Right lung (tissue), 2 donors: ENCODE measurements at regions not wholly inside any gene's neighbourhood (a gene's known extent, or its start where the extent isn't known, plus 50 kb on each side); places are given as distances from the start of the nearest gene placed in this dataset.

Experiments
- DNase-seq, 2 donors: peaks; one replicate each; pipeline ENCODE4 v3.0.0-alpha.2; 2013

DNA sequence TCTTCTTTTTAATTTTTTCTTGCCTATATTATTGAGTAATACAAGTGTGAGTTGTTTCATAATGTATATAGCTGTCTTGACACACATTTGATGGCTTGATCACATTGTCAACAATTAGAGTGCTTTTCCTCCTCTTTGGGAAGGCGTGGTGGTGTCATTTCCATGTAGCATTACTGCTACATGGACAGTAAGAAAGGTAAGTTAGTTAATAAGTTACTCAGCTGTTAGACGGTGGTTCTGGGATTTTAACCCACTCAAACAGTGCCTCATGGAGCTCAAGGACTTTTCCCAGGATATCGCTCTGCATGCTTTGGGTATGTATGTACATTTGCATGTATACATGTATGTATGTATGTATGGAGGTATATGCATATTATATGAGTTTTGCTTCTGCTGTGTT lies 94.6 kb downstream of the HAPSTR1 start:
- no peak for DNase-seq

DNA sequence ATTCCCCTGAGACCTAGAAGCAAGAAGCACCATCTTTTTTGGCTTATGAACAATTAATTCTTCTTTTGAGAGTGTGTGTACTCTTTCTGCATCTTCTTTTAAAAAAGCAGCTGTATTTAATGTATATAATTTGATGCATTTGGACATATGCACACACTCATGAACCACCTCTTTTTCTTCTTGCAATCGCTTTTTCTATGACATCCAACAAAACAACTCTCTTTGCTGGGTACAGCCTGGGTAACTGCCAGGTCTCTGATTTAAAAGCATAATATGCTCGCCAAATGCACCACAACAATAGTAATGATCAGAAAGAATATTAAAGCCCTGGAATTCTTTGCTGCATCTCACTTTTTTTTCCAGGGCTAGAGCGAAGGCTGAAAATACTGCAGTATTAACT lies 97.3 kb downstream of the HAPSTR1 start:
- DNase-seq = peak in 1 of 2 donors; percentile 13

DNA sequence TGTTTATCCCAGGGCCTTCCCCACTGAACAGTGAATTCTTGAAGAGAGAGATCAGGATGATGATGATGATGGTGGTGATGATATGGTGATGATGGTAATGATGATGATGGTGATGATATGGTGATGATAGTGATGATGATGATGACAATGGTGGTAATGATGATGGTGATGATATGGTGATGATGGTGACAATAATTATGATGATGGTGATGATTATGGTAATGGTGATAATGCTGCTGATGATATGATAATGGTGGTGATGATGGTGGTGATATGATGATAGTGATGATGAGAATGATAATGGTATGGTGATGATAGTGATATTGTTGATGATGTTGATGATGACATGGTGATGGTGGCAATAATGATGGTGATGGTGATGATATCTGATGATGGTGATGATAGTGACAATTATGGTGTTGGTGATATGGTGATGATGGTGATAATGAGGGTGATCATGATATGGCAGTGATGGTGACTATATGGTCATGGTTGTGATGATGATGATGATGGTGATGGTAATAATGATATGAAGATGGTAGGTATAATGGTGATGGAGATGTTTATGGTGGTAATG lies 99.9 kb downstream of the HAPSTR1 start:
- DNase-seq = no peak

DNA sequence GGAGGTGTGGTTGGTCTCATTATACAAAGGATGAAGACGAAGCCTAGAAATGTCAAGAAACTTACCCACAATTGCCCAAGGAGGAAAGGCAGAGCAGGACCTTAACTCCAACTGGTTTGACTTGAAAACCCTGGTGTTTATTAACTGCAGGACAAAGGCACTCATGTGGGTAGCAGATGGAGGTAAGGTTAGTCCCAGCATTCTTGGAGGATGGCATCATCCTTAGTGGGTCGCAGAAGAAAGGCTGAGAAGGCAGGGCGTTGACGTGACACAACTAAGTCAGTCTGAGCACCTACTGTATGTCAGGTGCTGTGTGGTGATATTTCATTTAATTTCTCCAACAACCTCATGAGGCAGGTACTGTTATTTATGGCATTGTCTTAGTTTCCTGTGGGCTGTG lies 101.3 kb downstream of the HAPSTR1 start:
- DNase-seq = no peak

DNA sequence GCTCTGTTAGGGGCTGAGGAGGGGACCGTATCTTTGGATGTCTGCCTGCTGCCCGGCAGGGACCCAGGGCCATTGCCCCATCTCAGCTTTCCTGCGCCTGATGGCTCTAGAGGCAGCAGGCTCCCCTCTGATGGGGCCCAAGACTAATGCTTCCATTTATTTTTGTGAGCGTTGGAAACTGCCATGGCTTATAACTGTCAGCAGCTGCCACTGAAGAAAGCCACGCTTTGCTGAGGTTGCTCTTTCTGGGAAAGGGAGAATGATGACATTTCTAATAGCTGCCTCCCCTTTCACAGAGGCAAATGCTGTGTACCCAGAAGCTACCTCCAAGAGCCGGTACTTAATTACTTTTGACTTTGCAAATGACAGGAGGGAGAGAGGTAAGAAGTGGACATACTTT lies 103.8 kb downstream of the HAPSTR1 start:
- DNase-seq = peak; percentile 49 to 64

DNA sequence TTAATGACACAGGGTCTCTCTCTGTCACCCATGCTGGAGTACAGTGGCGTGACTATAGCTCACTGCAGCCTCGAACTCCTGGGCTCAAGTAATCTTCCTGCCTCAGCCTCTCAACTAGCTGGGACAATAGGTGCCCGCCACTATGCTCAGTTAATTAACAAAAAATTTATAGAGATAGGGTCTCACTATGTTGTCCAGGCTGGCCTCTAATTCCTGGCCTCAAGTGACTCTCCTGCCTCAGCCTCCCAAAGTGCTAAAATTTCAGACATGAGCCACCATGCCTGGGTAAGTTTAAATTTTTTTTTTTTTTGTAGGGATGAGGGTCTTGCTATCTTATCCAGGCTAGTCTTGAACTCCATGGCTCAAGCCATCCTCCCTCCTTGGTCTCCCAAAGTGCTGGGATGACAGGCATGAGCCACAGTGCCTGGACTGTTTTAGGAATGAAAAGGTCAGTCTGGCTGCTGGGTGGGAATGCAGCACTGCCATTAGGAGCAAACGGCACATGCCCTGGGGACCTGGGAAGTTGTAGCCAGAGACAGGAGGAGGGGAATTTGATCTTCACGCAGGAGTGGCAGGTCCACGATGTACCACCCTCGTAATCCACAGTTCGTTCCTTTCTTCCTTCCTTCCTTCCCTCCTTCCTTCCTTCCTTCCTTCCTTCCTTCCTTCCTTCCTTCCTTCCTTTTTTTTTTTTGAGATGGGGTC lies 106.7 kb downstream of the HAPSTR1 start:
- DNase-seq = no peak

DNA sequence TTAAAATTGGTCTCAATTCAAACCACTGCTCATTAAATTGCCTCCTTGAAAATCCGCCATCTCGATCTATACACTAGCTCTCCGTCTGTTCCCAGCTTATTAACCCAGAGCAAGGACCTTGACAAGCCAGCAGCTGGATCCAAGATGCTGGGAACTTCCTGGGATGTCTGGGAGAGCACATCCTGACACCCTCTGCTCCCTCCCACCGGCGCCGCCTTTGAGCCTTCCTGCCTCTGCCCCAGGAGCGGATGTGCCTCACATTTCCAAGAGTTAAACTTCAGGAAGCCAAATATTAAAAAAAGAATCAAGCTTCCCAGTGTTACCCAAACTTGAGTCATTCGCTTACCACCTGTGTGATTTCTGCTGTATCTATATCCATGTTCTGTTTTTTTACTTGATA lies 107.9 kb downstream of the HAPSTR1 start:
- no peak for DNase-seq

DNA sequence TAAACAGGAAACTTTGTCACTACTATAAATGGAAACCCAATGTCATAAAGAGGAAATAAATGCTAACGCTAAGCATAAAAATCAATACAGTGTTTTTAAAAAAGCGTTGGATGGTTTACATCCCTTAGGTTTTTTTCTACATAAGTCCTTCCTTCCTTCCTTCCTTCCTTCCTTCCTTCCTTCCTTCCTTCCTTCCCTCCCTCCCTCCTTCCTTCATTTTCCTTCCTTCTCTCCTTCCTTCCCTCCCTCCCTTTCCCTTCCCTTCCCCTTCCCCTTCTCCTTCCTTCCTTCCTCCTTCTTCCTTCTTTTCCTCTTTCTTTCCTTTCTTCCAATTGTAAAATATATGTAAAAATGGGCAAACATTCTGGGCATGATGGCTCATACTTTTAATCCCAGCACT lies 108.3 kb downstream of the HAPSTR1 start:
- no peak for DNase-seq

DNA sequence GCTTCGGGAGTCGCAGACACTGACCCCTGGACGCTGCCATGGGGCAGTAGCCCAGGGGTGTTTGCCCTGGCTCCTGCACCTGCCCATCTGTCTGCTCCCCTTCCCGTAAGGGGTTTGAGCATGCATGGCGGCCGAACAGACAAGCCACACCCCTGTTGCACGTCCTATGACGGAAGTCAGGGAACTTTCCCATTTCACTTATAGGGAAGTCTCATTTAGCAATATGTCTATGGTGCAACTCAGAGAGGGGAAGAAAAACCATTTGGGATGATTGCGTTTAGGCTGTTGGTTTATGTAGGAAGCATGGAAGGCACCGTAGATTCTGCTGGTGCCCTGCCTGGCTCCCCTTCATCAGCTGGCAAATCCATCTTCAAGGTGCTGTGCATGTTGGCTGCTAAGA lies 112.5 kb downstream of the HAPSTR1 start:
- DNase-seq = no peak

DNA sequence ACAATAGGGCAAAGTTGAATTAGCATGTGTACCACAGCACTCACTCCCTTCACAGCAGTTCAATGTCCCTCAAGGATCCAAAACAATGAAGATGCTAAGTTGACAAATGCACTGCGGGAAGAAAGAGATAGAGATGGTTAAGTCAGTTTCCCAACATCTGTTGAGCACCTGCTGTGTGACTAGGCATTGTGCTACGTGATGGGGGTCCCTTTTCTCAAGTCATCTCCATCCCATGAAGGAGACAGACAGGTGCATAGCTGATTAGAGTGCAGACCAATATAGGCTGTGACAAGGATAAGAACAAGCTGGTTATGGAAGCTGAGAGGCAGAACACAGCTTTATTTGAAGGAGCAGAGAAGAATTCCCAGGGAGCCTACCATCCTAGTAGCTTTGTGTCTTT lies 114.2 kb downstream of the HAPSTR1 start:
- DNase-seq = no peak

DNA sequence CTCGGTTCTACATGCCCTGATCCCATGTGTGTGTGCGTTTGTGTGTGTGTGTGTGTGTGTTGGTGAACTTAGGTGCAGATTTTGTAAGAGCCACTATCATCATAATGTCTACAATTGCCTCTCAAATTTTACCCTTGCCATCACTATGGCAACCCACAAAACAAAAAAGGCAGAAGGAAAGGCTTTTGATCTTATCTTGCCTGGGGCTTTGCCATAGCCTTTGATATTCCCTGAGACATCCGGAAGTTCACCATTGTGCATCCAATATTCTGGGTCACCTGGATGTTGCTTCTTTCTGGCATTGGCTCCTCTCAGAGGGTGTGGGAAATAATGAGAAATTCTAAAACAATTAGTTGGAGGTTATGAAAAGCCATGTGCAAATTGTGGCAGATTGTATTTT lies 114.7 kb downstream of the HAPSTR1 start:
- DNase-seq = no peak

DNA sequence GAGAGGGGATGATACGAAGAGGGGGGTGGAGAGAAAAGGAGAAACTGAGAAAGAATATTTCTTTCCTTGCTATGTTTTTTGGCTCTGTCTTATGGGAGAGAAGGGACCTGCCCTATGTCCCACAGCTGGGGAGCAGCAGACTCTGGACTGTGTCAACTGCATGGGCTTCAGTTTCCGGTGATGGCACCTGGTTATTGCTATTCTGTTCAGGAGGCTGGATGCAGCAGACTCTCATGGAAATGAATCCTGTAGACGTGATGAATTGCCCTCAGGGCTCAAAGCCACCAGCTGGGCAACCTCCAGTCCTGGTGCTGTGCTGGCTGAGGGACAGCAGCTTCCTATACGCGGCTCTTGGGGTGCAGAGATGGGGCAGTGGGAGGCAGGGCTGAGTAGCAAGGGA lies 121.2 kb downstream of the HAPSTR1 start:
- DNase-seq = no peak

DNA sequence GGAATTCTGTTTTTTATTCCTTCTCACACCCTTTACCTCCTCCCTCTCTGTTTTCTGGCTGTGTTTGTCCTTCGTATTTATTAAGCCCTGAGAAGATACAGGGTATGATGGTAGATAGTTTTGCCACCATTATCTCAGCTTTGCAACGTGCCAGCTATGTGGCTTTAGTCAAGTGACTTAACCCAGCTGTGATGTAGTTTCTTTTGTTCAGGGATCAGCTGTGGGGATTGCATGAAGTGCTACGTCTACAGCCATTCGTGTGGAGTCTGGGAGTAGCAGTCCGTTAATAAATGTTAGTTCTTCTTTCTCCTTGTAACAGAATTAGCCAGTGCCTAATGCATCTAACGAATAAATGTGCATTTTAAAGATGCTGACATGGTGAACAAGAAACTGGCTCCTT lies 128.4 kb downstream of the HAPSTR1 start:
- no peak for DNase-seq

DNA sequence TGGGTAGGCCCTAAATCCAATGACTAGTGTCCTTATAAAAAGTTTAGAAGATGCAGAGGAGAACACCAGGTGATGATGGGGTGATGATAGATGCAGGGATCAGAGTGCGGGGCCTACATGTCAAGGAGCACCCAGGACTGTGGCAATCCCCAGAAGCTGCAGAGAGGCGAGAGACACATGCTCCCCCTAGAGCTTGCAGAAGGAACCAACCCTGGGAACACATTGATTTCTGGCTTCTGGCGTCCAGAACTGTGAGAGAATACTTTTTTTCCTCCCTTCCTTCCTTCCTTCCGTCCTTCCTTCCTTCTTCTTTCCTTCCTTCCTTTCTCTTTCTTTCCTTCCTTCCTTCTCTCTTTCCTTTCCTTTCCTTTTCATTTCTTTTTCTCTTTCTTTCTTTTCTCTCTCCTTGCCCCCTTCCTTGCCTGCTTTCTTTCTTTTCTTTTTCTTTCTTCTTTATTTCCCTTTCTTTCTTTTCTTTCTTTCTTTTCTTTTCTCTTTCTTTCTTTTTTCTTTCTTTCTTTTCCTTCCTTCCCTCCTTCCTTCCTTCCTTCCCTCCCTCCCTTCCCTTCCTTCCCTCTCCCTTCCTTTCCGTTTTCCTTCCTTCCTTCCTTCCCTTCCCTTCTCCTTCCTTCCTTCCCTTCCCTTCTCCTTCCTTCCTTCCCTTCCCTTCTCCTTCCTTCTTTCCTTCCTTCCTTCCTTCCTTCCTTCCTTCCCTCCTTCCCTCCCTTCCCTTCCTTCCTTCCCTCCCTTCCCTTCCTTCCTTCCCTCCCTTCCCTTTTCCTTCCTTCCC lies 134.3 kb downstream of the HAPSTR1 start:
- DNase-seq = no peak

DNA sequence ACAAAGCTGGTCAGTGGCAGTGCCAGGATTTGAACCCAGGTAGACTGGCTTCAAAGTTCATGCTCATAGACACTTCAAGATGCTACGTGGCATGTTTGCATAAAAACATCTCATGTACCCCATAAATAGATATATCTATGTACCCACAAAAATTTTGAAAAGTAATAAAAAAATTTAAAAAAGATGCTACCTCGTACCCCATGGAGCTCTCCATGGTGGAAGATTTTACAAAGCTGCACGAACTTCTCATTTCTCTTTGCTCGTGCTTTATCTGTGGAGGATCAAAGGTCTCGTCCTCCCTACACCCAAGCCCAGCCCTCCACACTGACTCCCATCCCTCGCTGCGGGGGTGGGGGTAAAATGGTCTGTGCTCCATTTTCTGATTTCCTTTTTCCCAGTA lies 135.5 kb downstream of the HAPSTR1 start:
- no peak for DNase-seq

DNA sequence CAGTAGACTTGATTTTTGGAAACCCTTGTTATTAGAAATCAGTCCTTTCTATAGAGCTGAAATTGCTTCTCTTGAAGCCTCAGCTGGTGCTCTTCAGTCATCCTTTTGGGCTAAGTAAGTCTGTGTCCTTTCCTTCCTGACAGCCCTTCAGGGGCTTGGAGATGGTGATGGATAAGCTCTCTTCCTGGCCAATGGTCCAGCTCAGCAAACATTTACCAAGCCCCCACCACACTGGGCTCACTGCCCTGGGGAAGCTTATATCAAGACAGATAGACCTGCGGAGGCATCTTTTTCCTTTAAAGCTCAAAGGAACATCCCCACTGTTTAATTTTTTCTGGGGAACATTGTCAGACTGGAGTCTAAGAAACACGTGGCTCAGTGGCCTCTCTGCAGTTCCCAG lies 139.6 kb downstream of the HAPSTR1 start:
- no peak for DNase-seq

DNA sequence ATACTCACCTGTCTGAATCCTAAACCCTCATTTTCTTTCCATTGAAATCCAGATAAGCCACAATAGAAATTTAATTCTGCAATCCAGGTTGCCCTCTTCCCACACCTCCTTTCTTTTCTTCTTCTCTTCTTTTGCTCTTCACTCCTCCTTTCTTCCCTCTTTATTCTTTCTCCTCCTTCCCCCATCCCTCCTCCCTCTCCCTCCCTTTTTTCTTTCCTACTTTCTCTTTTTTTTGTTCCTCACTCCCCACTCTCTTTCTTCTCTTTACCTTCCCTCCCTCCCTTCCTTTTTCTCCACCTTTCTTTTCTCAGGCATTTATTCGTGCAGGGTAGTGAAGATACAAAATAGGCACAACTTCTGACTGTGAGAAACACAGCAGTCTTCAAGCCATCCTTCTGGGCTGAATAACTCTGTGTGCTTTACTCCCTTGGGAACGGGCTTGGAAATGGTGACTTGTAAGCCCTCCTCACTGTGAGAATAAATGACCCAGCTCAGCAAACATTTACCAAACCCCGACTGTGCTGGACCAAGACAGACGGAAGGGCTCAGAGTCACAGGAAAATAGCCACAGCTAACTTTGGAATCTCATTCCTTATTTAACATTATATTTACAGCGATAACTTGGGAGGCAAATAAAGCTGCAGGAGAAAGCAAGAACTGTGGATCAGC lies 140.8 kb downstream of the HAPSTR1 start:
- no peak for DNase-seq

DNA sequence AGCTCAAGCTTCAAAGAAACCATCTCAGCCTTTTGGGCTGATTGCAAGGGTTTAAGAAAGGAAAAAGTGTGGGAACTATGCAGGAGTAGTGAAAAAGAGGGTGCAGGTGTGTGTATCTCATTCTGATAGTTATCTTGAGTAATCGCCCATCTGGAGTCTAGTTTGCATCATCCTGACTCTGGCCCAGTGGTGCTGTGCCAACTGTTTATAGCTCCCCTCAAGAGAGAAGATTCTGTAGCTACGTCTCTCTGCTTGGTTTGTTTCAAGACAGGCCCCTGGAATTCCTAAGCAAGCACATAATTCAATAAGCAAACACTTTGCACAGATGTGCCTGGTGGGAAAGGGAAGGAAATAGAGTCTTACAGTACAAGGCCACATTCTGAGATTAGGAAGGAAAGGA lies 144.4 kb downstream of the HAPSTR1 start:
- no peak for DNase-seq

DNA sequence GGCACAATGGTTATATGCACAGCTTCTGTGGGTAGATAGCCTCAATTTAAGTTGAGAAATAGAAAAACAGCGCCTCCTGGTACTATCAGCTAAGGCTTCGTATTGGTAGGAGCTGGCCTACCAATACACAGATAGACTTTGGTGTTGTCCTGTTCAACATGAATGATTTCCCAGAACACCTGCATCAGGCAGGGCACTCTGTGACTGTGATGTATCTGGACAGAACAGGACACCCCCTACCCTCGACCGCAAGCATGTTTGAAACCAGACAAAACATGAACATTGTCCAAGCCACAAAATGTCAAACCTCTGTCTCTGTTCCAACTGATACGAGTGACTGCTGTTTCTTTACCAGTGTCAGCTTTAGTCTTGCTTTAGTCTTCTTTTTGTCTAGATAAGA lies 144.9 kb downstream of the HAPSTR1 start:
- DNase-seq = no peak

DNA sequence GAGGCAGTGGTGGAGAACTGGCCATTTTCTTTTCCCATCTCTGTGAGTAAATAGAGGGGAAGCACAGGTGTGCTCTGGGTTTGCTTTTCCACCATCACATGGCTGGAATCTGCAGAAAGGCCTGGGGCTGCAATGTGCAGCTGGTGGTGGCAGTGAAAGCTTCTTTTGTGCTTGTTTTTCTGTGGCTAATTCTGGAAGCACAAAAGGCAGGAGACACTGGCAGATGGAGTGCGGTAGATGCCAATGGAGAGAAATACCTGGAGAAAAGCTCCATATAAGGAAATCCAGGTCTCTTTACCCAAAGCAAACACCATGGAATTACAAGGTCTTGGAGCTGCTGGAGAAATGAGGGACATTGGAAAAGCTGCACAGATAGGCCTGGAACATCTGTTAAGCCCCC lies 146.9 kb downstream of the HAPSTR1 start:
- DNase-seq = no peak

DNA sequence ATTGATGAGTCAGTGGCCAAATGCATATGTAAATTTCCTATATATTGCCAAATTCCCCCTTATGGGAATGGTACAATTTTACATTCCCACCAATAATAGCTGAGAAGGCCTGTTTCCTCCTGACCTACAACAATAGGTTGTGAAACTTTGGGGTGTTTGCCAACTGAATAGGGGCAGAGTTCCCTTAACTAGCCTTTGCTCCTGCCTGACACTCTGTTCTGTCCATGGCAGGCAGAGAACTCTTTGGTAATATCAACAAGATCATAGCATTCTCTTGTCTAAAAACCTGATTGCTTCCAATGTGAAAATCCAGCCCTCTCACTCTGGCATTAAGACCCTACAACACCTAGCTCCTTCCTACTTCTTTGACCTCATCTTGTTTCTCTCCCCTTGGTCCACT lies 149.7 kb downstream of the HAPSTR1 start:
- DNase-seq = no peak

DNA sequence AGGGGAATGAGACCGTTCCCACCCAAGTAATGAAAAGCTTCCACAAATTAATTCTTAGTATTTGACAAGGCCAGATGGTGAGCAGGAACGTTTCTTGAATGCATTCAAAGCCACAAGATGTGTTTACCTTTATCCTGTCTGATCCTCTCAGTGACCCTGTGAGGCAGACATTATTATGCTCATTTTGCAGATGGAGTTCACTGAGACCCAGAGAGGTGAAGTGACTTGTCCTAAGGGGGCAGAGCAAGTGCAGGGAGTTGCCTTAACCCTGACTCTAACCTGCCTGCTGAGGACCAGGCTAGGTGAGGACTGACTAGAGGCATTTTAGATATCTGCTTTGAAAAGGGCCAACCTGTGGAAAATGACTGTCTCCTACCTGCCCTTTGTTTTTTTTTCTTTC lies 156.7 kb downstream of the HAPSTR1 start:
- no peak for DNase-seq

DNA sequence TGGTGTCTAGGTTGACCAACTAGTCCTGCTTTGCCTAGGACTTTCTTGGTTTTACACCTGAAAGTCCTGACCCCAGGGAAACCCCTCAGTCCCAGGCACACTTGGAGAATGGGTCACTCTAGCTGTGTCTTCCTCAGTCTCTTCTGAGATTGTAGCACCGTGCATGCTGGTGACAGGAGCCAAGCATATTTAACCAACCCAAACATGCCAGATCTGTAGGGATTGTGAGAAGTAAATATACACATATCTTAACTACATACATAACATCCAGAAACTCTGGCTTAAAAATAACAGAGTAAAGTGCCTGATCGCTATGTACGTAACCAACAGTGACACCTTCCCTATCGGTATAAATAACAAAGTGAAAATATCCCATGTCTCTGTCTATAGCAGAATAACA lies 158.1 kb downstream of the HAPSTR1 start:
- DNase-seq = no peak
